Fibroblast of upper back skin (primary cell): ENCODE measurements at regions not wholly inside any gene's neighbourhood (a gene's known extent, or its start where the extent isn't known, plus 50 kb on each side); places are given as distances from the start of the nearest gene placed in this dataset.
"Not testable (repeated sequence)": the region's sequence is repeated elsewhere in the genome, so short reads cannot be mapped to it uniquely, and the experiment has no call there.

Source experiments
- DNase-seq: peaks from one replicate; pipeline ENCODE4 v3.0.0-alpha.2; 2013

GRCh38 chr16:61421111-61421510 is 615.1 kb downstream of the CDH8 start:
- no peak for DNase-seq

DNA sequence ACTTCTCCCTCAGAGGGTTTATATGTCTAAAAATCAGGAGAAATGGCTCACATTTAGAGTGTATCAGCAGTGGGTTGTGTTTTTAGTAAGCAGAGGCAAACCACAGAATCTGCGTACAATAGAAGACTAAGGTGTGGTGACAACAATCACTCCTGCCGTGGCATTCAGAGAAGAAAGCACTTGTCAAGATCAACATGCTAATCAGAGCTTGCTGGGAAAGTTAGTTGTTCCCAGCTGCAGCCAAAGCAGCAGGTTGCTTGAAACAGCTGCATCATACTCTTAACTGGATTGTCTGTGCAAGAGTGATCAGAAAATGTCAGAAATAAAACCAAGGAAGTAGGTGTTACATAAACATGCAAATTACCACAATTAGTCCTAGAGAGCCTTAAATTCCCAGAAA is 616.4 kb downstream of the CDH8 start:
- no peak for DNase-seq

DNA sequence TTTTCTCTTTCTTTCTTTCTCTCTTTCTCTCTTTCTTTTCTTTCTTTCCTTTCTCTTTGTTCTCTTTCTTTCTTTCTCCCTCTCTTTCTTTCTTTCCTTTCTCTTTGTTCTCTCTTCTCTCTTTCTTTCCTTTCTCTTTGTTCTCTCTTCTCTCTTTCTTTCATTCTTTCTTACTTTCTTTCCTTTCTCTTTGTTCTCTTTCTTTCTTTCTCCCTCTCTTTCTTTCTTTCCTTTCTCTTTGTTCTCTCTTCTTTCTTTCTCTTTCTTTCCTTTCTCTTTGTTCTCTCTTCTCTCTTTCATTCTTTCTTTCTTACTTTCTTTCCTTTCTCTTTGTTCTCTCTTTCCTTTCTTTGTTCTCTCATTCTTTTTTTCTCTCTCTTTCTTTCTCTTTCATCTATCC is 617.4 kb downstream of the CDH8 start:
- DNase-seq = not testable (repeated sequence)

DNA sequence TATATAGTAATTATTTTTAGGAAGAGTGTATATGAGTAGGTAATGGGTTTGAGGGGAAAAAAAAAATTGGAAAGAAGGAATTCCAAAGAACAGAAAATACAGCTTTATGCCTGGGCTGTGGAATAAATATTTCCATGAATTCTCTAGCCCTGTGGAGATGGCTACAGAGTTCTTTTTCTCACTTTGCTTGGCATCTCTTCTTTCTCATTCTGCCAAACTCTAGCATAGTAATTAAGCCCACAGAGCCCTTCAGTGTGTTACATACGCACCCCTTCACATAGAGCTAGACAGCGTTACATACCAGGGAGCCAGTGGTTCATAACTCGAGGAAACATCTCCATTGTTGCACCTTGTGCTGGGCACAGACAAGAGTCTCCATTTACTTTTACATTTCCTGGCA is 621.1 kb downstream of the CDH8 start:
- no peak for DNase-seq

DNA sequence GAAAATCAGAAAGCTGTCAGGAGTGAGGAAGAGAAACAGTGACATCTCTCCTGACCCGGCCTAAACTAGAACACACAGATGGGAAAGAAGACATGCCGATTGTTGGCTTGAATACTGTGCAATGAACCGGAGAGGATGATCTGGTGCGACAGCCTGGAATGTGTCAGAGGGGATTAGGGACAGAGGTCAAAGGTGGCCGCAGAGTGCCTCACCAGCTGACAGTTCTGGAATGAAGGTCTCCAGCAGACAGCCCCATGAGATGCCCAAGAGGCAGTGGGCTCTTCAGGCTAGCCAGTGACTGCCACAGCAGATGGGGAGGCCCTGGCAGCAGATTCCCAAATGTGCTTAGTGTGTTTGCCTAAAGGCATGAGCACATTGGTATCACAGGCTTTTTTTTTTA is 623.2 kb downstream of the CDH8 start:
- DNase-seq = no peak

GRCh38 chr16:61412562-61412961 is 623.7 kb downstream of the CDH8 start:
- DNase-seq = no peak

DNA sequence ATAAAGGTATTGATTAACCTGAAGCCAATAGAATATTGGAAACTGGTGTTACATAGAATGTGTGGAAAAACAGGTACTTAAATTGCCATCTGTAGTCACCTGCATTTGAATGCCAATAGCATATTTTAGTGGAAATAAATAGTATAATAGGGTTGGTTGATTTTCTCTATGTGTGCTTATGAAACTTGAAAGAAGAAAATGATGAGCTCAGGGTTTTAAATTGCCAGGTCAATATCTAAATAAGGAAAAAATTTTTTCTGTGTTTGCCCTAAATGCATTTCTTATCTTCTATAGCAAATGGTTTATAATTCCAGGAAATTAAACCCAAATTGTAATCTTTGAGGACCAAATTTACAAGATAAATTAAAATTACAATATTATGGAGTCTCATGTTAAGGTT is 626.6 kb downstream of the CDH8 start:
- no peak for DNase-seq

DNA sequence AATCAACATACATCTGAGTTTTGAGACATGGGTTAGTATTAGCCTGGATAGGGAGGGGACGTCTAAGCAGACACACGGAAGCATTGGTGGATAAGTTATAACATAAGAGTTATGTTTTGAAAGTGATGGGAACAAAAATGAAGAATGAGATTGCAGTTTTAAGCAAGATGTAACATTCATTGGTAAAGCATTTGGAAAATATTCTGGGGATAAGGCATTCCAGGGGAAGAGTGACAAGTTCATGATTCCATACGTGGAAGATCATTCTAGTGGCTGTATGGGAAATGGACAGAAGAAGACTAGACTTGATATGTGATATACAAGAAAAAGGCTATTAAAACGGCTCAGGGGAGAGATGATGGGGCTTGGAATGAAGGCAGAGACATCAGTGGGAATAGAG is 632.9 kb downstream of the CDH8 start:
- DNase-seq = no peak

DNA sequence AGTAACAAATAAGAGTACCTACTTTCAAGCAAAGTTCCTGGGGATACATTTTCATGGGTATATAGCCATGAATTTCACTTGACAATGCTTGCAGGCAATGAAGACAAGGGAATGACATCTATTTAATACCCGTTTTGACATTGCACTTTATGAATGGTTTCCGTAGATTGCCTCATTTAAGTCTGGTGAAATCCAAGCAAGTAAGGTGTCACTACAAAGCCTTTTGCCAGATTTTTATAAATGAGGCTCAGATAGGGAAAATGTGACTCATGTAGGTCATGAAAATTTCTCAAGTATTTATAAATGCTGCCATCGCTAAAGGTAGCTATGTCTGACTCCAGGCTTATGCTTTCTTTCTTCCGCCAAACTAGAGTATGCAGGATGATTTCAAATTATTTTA is 644.3 kb downstream of the CDH8 start:
- no peak for DNase-seq

DNA sequence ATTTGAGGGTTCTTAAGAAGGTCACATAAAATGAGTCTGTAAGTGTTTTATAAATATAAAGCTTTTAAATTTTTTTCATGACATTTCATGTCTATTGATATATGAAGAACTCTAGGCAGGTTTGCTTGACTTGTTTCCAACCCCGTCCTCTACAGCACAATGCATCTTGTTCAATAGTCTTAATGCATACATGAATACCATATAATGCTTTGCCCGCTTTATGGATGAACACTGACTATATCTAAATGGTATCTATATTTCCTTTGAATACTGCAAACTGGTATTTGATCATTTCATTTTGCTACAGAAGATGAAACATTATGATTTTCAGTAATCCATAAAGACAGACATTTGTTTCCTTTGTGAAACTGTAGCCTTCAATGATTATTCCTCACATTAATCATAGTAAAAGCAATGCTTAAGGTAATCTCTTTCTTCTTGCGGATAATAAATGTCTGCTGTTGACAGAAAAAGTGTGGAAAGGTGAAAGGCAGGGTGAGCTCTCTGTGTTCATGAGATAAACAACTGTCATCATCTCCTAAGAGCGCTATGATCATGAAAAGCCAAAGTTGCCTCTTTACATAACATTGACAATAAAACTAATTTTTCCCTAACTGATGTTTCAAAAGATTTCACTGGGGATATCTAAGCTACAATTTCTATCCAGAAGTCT is 645.1 kb downstream of the CDH8 start:
- no peak for DNase-seq

DNA sequence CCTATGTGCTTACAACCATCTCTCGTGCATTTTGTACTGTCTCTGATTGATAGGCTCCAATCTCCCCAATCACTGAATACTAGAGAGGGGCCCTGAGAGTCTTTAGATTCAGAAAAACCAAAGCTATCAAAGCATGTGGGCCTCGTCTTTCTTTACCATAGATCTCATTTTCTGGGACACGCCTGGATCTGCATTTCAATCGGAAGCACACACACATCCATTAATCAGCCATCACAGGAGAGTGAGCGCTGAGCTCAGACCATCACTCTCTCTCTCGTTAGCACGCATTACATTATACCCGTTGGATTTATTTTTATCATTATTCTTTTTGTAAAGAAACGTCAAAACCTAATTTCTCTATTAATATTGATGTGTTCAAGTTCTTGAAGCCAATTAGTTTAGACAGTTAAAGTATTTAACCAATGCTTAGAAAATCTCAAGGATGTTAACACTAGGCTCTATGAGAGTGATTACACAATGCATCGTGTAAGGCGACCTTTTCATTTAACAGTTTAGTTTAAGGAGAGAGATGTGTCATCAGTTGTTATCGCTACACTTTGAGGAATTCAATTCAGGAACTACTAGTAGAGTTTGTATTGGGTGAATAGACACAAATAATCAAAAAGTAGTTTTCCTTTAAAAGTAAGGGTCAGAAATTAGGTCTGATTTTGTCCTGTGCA is 650.7 kb downstream of the CDH8 start:
- DNase-seq = no peak

GRCh38 chr16:61382435-61382834 is 653.8 kb downstream of the CDH8 start:
- DNase-seq = no peak

- no peak for DNase-seq
Observed at GRCh38 chr16:61379311-61379710, 656.9 kb downstream of the CDH8 start.

- no peak for DNase-seq
Observed at GRCh38 chr16:61374071-61374470, 662.2 kb downstream of the CDH8 start.

DNA sequence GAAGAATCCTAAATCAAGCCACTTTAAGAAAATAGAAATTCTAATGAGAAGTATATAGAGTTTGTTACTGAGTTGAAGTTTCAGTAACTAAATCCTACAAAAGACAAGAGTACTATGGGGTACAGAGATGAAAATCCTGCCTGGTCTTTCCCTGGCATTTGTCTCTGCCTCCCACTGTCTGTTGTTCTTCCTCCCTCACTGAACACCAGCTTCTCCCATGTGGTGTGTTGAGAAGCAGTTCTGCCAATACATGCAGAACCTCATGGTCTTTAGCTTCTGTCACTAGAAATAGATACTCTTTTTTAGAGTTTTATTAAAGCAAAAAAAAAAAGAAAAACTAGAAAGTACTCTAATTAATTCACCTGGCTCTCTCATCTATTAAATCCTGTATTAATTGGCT is 664.4 kb downstream of the CDH8 start:
- no peak for DNase-seq

- no peak for DNase-seq
Observed at GRCh38 chr16:61371388-61371787, 664.9 kb downstream of the CDH8 start.

DNA sequence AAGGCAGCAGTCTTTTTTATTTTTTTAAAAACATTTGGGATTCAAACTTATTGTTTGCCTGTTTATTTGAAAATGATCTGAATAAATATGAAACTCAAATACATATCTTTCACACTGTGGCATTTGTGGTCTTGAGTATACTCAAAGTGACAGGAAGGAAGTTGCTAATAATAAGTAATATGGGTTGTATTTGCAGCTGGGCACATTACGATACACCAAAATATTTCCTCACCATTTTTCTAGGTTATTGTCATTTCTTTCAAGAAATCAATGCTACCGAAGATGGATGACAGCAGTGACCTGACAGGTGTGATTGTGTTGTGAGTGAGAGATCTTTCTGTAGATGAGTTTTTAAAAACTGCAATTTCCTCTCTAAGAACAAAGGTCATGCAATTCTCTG is 665.7 kb downstream of the CDH8 start:
- no peak for DNase-seq

GRCh38 chr16:61366006-61366405 is 670.2 kb downstream of the CDH8 start:
- DNase-seq = no peak

DNA sequence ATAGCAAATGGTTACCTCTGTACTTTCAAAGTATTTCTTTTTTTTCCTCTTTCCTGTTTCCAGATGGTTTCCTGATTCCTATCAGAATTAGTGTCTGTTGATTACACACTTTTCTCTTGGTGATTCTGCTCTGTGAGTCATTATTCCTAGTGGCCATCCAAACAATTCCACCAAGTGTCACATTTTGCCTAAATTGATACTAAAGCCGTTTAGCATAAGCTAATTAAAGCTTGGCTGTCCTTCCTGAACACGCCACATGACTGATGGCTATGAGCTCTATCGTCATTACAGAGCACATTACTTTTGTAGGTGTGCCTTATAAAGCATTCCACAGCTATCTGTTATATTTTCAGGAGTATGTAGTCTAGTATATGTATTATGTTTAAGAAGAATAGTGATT is 671.2 kb downstream of the CDH8 start:
- DNase-seq = no peak

DNA sequence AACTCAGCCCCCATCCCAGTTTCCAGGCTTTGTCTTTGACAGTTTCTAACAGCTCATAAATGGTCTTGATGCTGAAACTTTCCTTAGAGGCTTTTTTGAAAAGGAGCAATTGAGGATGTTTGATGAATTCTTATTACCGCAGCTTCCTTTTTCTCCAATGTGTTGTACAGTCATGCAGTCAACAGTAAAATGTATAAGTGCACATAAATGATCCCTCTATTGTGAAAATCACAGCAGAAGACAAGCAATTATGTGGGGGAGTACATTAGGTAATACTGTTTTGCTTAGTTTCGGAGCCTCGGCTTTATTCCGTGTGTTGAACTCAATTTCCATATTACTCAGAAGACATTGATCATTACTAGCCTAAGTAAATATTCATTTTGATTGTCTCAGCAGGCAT is 673.7 kb downstream of the CDH8 start:
- DNase-seq = no peak

GRCh38 chr16:61344791-61345190 is 691.4 kb downstream of the CDH8 start:
- DNase-seq = no peak

DNA sequence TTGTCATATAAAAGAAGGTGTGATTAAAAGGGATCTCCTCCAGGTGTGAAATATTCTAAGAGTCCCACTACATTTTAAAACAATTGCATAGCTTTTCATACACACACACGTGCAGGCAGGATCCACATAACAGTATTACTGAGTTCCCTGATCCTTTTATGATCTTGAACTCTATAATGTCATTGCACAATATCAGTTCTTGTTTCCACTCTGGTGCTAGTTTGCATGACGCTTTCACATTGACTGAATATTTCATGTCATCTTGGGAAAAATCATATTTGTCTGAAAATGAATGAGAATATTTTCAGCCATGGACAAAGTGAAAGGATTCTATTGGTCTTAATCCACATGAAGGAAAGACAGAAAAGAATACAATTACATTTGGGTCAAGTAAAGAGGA is 703.8 kb downstream of the CDH8 start:
- DNase-seq = no peak

GRCh38 chr16:61324044-61324443 is 712.2 kb downstream of the CDH8 start:
- DNase-seq = no peak

- DNase-seq = no peak
Observed at GRCh38 chr16:61323456-61323855, 712.8 kb downstream of the CDH8 start.

DNA sequence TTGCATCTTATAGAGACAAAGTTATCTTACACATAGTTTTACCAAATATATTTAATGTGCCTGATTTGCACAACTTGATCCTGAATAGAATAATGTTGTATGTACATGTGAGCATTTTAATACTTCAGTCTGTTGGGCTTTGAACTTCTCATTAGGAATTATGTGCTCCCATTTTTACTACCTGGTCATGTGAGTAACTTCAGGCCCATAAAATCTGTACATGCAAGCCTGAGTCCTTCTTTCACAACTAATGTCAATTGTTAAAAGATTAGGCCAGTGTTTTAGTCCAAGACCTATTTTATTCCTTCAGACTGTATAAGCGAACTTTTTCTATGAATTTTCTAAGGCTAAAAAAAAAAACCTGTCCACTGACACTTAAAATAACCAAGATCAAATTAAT is 715.4 kb downstream of the CDH8 start:
- no peak for DNase-seq
